Activated naive CD4-positive, alpha-beta T cell treated with Interleukin-2 at 50 U/mL for 16 hours (primary cell): ENCODE measurements at regions not wholly inside any gene's neighbourhood (a gene's known extent, or its start where the extent isn't known, plus 50 kb on each side); places are given as distances from the start of the nearest gene placed in this dataset.
"Not testable (repeated sequence)": the region's sequence is repeated elsewhere in the genome, so short reads cannot be mapped to it uniquely, and the experiment has no call there.

Source experiments
- DNase-seq: peaks from one replicate; pipeline ENCODE4 v3.0.0-alpha.2; 2020

GRCh38 chr11:11000579-11001283, 142.9 kb upstream of the ZBED5 start:
- no peak for DNase-seq

DNA sequence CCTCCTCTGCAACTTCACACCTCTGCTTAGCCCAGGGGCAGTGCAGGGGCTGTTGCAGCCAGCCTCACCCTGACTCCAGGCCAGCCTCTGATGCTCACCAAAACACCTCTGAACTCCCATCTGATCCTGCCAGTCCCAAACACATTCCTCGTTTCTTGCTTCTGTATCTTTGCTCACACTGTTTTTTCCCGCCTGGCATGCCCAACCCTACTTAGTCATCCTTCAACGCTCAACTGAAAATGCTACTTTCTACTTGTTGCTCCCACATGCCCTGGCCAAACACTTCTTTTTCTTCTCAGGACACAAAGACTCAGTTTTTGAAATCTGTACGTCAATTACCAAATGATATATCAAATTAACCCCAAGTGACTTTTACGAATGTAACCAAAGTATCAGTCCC, 140.8 kb upstream of the ZBED5 start:
- no peak for DNase-seq

GRCh38 chr11:10996678-10997077, 138.8 kb upstream of the ZBED5 start:
- DNase-seq = no peak

- DNase-seq = no peak
Measured at GRCh38 chr11:10993640-10994039, 135.8 kb upstream of the ZBED5 start.

GRCh38 chr11:10993186-10993585, 135.3 kb upstream of the ZBED5 start:
- DNase-seq = no peak

DNA sequence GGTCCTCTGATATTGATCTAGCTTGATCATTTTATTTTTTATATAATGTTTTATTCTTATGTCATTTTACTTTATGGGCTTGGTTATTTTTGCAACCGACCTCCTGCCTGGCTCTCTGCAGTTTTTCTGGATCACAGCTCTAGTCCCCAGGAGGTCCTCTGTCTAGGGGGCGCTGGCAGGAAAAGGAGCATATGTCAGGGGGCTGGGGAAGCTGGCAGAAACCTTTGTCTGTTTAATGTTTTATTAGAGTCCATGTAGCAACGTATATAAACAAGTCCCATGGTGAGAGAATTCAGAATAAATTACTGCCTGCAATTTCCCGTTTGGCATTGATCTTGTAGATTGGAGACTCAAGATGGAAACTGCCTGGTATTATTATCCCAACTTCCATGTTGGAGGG, 133.5 kb upstream of the ZBED5 start:
- DNase-seq = no peak

- DNase-seq = no peak
Measured at GRCh38 chr11:10990637-10991193, 132.9 kb upstream of the ZBED5 start.

DNA sequence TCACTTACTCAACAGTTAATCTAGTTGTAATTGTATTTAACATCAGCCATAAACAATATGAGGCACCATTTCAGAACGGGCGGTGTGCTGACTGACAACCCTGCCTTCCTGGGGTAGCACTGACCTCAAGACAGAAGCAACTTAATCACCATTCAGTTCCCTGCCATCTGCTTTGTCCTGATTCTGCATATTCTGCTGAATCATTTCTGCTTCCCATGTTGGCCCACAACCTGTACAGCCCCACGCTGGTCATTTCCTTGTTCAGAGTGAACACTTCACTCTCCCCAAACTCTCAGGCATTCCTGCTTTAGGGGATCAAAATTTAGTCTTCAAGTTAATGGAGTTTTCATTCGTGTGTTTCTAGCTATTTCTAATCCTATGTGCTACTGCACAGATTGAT, 132.3 kb upstream of the ZBED5 start:
- no peak for DNase-seq

DNA sequence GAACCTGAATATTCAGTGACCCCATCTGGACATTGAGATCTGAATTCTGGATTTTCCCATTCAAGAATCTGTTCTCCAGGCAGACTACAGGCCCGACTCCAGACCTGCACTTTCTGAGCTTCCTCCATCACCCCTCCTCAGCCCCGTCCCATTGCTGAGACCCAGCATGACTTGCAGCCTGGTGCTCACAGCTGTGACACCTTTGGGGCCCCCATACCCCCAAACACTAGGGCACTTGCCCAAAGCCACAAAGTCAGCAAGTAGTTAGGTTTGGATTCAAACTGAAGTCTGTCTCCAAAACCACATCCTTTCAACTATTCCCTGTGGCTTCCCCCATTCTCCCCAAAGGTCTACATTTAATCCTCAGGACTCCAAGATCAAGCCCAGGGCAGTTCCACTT, 128.2 kb upstream of the ZBED5 start:
- no peak for DNase-seq

DNA sequence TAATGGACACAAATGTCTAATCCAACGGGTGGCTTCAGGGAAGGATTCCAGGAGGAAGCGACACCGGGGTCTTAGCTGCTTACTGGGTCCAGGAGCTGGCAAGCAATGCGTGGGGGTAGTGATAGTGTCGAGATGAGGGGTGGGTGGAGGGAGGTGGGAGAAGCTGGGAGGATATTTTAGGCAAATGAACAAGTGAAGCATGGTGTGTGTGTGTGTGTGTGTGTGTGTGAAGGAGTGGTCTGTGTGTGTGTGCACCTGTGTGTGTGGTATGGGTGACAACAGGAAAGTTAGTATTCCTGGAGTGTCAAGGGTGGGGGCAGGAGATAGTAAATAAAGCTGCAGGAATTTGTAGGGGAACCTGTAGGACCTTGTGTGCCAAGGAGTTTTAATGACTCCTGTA, 126.9 kb upstream of the ZBED5 start:
- DNase-seq = no peak

DNA sequence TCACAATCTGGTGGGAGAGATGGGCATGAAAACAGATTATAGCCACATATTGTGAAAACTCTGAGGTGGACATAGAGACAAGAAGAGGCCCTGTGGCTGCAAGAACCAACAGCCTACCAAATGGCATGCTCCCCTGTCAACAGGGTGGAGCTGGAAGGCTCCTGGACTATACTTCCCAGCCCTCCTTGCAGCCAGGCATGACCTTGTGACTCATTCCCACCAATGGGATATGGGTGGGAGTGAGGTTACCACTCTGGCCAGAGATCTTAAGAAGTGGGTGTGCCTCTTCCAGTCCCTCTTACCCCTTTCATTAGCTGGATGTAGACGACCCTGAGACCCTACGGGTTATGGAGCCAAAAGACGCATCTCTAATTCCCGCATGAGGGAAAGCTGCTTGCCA, 126.4 kb upstream of the ZBED5 start:
- DNase-seq = no peak

- DNase-seq = no peak
Measured at GRCh38 chr11:10982704-10983510, 125.1 kb upstream of the ZBED5 start.

DNA sequence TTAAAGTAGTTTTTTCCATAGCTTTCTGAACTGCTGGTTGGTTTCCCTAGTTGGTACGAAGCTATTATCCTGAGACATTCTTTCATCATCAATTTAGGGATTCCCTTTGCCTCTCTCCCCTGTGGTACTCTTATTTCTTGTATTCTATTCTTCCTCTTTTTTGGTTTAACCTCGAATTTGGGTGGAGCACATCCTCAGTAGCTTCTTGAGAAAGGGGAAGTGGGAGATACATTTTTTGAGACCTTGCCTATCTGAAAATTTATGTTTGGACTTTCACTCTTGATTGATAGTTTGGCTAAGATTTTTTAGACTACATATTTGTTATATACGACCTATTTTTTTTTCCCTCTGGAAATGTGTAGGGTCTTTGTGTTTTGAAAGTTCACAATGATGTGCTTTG, 121.7 kb upstream of the ZBED5 start:
- DNase-seq = no peak

- DNase-seq = no peak
Measured at GRCh38 chr11:10978198-10978597, 120.3 kb upstream of the ZBED5 start.

- no peak for DNase-seq
Measured at GRCh38 chr11:10975287-10975721, 117.5 kb upstream of the ZBED5 start.

DNA sequence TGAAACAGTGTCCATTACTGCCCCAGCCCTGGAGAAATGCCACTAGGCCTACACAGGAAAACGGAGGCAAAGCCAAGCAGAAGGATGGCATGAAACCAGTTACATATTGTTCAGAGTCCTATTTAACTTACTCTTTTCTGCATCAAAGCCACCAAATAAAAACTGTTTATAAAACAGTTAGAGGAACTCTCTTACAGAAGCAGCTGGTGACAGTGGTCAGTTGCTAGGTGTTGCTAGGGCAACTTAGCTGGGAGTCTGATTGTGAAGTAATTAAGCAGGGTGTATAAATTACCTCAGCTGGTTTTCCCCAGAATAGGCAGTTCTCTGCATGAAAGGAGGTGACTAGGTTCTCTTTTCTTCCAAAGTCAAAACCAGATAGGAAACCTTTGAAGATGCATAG, 115.6 kb upstream of the ZBED5 start:
- no peak for DNase-seq

DNA sequence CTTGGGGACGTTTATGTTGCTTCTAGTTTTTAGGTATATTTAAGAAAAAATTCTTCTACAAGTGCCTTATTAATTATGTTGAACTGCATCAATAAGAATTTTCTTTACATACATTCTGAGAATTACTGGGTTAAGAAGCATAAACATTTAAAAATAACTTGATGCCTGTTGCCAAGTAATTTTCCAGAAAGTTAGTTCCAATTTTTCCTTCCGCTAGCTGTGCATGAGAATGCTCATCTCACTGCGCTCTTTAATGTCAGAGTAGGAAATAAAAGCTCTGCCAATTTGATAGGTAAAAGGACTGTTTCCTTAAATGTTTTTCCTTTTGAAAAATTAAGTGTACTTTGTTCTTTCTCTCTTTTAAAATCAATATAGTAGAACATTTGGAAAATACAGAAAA, 113.1 kb upstream of the ZBED5 start:
- no peak for DNase-seq

- no peak for DNase-seq
Measured at GRCh38 chr11:10969387-10969786, 111.5 kb upstream of the ZBED5 start.

DNA sequence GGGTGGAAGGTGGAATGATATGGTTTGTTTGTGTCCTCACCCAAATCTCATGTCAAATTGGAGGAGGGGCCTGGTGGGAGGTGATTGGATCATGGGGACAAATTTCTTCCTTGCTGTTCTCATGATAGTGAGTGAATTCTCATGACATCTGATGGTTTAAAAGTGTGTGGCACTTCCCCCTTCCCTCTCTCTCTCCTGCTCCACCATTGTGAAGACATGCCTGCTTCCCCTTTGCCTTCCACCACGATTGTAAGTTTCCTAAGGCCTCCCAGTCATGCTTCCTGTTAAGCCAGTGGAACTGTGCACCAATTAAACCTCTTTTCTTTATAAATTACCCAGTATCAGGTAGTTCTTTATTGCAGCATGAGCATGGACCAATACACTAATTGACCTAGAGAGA, 99.0 kb upstream of the ZBED5 start:
- DNase-seq = not testable (repeated sequence)

- no peak for DNase-seq
Measured at GRCh38 chr11:10955616-10956015, 97.8 kb upstream of the ZBED5 start.

DNA sequence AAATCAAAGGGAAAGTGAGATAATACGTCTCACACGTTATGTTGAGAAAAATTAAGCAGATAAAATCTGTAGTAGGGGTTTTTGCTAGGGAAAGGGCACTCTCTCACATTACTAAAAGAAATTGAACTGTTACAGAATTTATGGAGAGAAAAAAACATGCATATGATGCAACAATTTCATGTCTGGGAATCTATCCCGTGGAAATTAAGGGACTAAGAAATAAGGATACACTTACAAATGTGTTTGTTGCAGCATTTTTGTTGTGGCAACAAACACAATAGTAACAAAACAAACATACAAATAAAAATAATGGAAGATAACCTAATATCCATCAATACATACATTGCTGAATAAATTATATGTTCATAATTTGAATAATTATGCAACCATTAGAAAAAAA, 96.3 kb upstream of the ZBED5 start:
- DNase-seq = no peak

GRCh38 chr11:10952872-10953271, 95.0 kb upstream of the ZBED5 start:
- no peak for DNase-seq

- not testable (repeated sequence) for DNase-seq
Measured at GRCh38 chr11:10947935-10948334, 90.1 kb upstream of the ZBED5 start.

DNA sequence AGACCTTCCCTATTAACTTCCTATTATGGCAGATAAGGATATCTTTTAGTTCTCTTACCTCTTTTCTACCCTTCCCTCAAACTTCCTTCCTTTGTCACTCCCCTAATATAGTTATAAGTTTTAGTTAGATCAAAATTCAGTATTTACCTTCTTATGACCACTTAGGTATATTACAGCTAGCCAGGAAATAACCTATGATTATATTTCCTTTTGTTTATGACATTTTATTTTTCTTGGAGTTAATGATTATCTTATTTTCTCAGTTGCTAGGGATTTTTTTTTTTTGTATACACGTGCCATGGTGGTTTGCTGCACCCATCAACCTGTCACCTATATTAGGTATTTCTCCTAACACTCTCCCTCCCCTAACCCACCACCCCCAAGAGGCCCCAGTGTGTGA, 88.2 kb upstream of the ZBED5 start:
- no peak for DNase-seq
